NB4 (cell line): ENCODE measurements at regions not wholly inside any gene's neighbourhood (a gene's known extent, or its start where the extent isn't known, plus 50 kb on each side); places are given as distances from the start of the nearest gene placed in this dataset.

Source experiments
- DNase-seq: peaks from one replicate; pipeline ENCODE4 v3.0.0; 2010; ENCODE audit warnings: low read depth
- H3K4me3 ChIP-seq: one replicate; pipeline ENCODE4 v1.5.1; 2011; ENCODE audit warnings: mild to moderate bottlenecking, low read depth, low read length, moderate library complexity
- CTCF ChIP-seq: IDR thresholded peaks from one replicate; pipeline ENCODE4 v1.5.1; 2012; ENCODE audit warnings: low read depth, low read length
- MYC ChIP-seq: IDR thresholded peaks from 2 replicates; pipeline ENCODE4 v1.6.1; 2011; ENCODE audit warnings: low read depth, low read length
- POLR2A ChIP-seq: IDR thresholded peaks from 2 replicates; pipeline ENCODE4 v1.6.1; 2011; ENCODE audit warnings: mild to moderate bottlenecking; ENCODE audit not compliant: insufficient read length; ENCODE audit errors: extremely low read depth
- TF ChIP-seq, protein P1 (sequence below): IDR thresholded peaks from 2 replicates; pipeline ENCODE4 v1.6.1; 2011; ENCODE audit warnings: low read depth, low read length

- H3K4me3 ChIP-seq, result peak overlapping the region; percentile 52
- DNase-seq, result no peak
- TF ChIP-seq, protein P1, sequence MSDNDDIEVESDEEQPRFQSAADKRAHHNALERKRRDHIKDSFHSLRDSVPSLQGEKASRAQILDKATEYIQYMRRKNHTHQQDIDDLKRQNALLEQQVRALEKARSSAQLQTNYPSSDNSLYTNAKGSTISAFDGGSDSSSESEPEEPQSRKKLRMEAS, result no peak
- no peak for TF ChIP-seq MYC
- no peak for TF ChIP-seq POLR2A
- no peak for TF ChIP-seq CTCF
Measured at GRCh38 chr2:37827455-37827854, 97.6 kb upstream of the RMDN2 start.

- no peak for TF ChIP-seq CTCF
- TF ChIP-seq POLR2A, result no peak
- TF ChIP-seq, protein P1, result no peak
- TF ChIP-seq MYC, result no peak
- peak overlapping the region; percentile 52 for H3K4me3 ChIP-seq
- no peak for DNase-seq
Measured at GRCh38 chr2:37827911-37828511, 97.1 kb upstream of the RMDN2 start.

- DNase-seq, result peak; percentile 95
- H3K4me3 ChIP-seq, result peak overlapping the region; percentile 52
- TF ChIP-seq, protein P1, result no peak
- TF ChIP-seq MYC (0 out of 2 replicates have a peak, but pooled peaks have one; percentile 11), CTCF (no peak), POLR2A (no peak)
Measured at GRCh38 chr2:37829202-37829601, 95.9 kb upstream of the RMDN2 start.

DNA sequence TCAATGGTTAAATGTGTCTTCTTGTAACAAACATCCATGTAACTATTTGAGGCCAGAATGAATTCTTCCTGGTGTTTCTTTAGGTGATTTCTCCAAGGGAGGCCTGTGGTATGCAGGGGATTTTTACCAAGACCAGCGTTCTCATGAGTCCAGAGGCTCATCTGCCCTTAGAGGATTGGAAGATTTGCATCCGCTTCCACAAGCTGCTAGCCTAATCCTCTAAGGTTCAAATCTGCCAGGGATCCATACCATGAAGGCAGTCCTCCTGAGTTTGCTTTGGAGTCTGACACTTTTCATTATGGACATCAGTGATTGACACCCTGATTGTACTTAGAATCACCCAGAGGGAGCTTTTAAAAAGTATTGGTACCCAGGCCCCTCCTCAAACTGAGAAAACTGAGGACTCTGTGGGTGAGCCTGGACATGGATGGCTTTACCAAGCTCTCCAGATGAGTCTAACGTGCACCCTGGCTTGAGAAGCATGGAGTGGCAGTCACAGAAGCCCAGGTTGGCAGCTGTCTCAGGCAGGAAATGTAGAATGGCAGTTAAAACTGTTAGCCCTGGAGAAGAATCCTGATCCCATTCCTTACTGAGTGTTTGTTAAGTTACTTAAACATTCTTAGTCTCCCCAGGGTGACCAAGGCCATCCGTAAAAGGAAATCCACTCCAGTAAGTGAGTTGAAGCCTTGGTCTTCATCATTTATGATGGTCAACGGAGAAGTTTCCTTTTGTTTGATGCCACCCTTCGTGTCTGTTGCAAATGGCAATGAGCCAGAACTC lies 95.3 kb upstream of the RMDN2 start:
- TF ChIP-seq CTCF (no peak), MYC (0 out of 2 replicates have a peak, but pooled peaks have one; percentile 1)
- H3K4me3 ChIP-seq, result no peak overlapping the region
- DNase-seq, result no peak

DNA sequence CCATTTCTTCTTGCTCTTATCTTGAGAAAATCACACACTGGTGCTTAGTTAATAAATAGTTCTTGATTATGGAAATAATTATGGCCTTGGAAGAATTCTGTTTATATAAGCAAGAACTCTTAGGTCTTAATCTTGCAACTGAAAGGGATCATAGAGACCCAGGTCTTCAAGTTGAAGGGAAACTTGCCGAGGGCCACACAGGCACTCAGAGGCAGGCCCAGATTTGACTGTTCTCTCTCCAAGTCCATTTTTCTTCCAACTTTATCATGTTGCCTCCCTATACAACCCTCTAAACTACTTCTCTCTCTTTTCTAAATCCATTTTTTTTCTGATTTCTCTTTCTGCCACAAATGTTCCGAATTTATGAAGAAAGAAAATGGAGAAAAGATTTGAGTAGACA lies 94.5 kb upstream of the RMDN2 start:
- DNase-seq, result no peak
- TF ChIP-seq, protein P1, result no peak
- TF ChIP-seq MYC (no peak), POLR2A (no peak), CTCF (no peak)
- H3K4me3 ChIP-seq, result no peak overlapping the region
